HL-60 (cell line): ENCODE measurements at regions not wholly inside any gene's neighbourhood (a gene's known extent, or its start where the extent isn't known, plus 50 kb on each side); places are given as distances from the start of the nearest gene placed in this dataset.

Experiments
- DNase-seq, 2 experiments: peaks; one replicate each; pipeline ENCODE4 v3.0.0-alpha.2; 2010 to 2020; ENCODE audit warnings: low read depth in 1 of 2, low spot score in 1 of 2
- H3K27ac ChIP-seq: fragments of 250-450 bp; sonication (Bioruptor Pico); replicated peaks from 2 replicates; pipeline ENCODE4 v1.5.1; 2020; ENCODE audit warnings: mild to moderate bottlenecking, moderate library complexity
- H3K27me3 ChIP-seq: fragments of 250-450 bp; sonication (Bioruptor Pico); 2 replicates; pipeline ENCODE4 v1.5.1; 2021; ENCODE audit warnings: mild to moderate bottlenecking, moderate library complexity; ENCODE audit not compliant: insufficient read depth, poor library complexity, severe bottlenecking
- H3K4me3 ChIP-seq: replicated peaks from 2 replicates; pipeline ENCODE4 v1.5.1; 2011; ENCODE audit warnings: mild to moderate bottlenecking, control low read depth, low read length; ENCODE audit not compliant: insufficient read depth
- CTCF ChIP-seq: IDR thresholded peaks from one replicate; pipeline ENCODE4 v1.5.1; 2011; ENCODE audit warnings: low read length, control low read depth, inconsistent platforms; ENCODE audit not compliant: insufficient read depth
- GABPA ChIP-seq: IDR thresholded peaks from 2 replicates; pipeline ENCODE4 v1.6.1; 2012; ENCODE audit warnings: low read depth
- POLR2AphosphoS5 ChIP-seq: IDR thresholded peaks from 2 replicates; pipeline ENCODE4 v1.6.1; 2012; ENCODE audit warnings: low read depth
- REST ChIP-seq: IDR thresholded peaks from 2 replicates; pipeline ENCODE4 v1.6.1; 2012; ENCODE audit warnings: low read depth; ENCODE audit not compliant: insufficient replicate concordance
- SPI1 ChIP-seq: IDR thresholded peaks from 2 replicates; pipeline ENCODE4 v1.6.1; 2012; ENCODE audit warnings: low read depth, mild to moderate bottlenecking, borderline replicate concordance

DNA sequence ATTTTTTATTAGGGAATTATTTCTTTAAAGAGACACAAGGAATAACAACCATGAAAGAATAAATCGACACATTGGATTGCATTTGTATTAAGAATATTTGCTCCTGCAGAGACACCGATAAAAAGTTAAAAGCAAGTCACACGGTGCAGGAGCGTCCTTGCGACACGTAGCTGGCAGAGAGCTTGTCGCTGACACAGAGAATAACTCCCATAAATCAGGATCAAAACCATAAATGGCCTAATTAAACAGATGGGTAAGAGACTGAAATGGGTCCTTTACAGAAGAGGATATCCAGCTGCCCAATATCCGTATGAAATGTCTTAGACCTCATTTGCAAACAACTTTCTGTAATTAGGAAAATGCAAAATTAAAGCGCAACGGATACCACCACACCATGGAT lies 126.1 kb upstream of the SNTG2 start:
- no peak overlapping the region for H3K4me3 ChIP-seq
- no peak overlapping the region for H3K27ac ChIP-seq
- DNase-seq = no peak
- no peaks in the 10 kb centered on the region for H3K27me3 ChIP-seq
- TF ChIP-seq REST (no peak), CTCF (no peak)

DNA sequence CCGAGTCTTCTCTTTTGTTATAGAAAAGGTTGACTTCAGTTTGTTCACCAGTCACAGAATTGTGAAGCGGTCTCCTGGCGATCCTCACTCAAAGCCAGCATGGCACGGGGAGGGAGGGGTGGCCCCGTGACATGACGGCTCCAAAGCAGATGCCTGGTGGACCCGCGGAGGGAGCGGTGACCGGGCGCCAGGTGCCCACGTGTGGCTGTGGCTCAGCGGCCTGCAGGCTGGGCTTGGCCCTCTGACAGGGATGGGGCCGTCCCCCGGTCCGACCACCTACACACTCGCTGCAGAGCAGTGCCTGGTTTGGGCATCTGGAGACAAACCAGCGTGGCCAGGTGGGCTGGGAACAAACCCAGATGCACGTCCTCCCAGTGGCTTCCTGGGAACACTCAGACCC lies 129.1 kb upstream of the SNTG2 start:
- Histone ChIP-seq H3K4me3 (no peak overlapping the region), H3K27me3 (no peaks in the 10 kb centered on the region), H3K27ac (no peak overlapping the region)
- TF ChIP-seq REST = no peak
- no peak for TF ChIP-seq CTCF
- TF ChIP-seq SPI1 = no peak
- DNase-seq = no peak

- no peak overlapping the region for H3K27ac ChIP-seq
- DNase-seq = no peak
- no peaks in the 10 kb centered on the region for H3K27me3 ChIP-seq
- TF ChIP-seq POLR2AphosphoS5 = no peak
- TF ChIP-seq GABPA = no peak
- TF ChIP-seq CTCF = no peak
- TF ChIP-seq REST = no peak
- TF ChIP-seq SPI1 = no peak
- H3K4me3 ChIP-seq = no peak overlapping the region
Observed at GRCh38 chr2:819601-820000, 131.0 kb upstream of the SNTG2 start.
